Astrocyte (in vitro differentiated cells and primary cell): ENCODE measurements at regions not wholly inside any gene's neighbourhood (a gene's known extent, or its start where the extent isn't known, plus 50 kb on each side); places are given as distances from the start of the nearest gene placed in this dataset.

ENCODE experiments used
- EZH2 ChIP-seq: IDR thresholded peaks from 2 replicates; pipeline ENCODE4 v1.6.1; 2012; ENCODE audit warnings: mild to moderate bottlenecking, low read length, inconsistent platforms; ENCODE audit not compliant: insufficient read depth
- TF ChIP-seq, protein P1 (sequence below): IDR thresholded peaks from 2 replicates; pipeline ENCODE4 v1.5.1; 2011; ENCODE audit warnings: low read depth, mild to moderate bottlenecking, inconsistent platforms, low read length, moderate library complexity; ENCODE audit not compliant: insufficient read depth

GRCh38 chr4:137090951-137091350 lies 441.3 kb downstream of the PCDH18 start:
- TF ChIP-seq, protein P1, sequence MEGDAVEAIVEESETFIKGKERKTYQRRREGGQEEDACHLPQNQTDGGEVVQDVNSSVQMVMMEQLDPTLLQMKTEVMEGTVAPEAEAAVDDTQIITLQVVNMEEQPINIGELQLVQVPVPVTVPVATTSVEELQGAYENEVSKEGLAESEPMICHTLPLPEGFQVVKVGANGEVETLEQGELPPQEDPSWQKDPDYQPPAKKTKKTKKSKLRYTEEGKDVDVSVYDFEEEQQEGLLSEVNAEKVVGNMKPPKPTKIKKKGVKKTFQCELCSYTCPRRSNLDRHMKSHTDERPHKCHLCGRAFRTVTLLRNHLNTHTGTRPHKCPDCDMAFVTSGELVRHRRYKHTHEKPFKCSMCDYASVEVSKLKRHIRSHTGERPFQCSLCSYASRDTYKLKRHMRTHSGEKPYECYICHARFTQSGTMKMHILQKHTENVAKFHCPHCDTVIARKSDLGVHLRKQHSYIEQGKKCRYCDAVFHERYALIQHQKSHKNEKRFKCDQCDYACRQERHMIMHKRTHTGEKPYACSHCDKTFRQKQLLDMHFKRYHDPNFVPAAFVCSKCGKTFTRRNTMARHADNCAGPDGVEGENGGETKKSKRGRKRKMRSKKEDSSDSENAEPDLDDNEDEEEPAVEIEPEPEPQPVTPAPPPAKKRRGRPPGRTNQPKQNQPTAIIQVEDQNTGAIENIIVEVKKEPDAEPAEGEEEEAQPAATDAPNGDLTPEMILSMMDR: no peak
- no peak for TF ChIP-seq EZH2
